ENCODE measurements at regions not wholly inside any gene's neighbourhood (a gene's known extent, or its start where the extent isn't known, plus 50 kb on each side); places are given as distances from the start of the nearest gene placed in this dataset.

DNA sequence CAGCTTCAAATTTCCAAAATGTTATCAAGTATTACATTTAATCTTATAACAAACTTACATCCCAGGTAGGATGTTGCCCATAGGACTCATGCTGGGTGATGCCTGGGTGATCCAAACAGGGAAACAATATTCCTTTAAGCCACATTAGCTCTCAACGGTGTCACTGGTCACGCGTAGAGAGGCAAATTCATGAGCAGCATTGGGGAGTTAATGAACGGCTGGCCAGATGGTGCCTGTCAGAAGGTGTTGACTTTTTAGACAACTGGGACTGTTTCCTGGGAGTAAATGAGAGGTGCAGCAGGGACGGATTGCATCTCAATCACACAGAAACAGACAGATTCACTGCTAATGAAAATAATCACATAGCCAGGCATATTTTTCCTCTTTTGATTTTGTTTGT, 83.3 kb upstream of the ID4 start:
- Histone ChIP-seq H4K8ac (ENCODE audit: low read depth in 2 of 2, low read length in 2 of 2) (no peak overlapping the region), H3K9me1 (ENCODE audit: insufficient read depth, low read length) (peaks cover 7% of the 10 kb centered on the region; the same call in 1 of the 2 replicates), H3K9me3 (ENCODE audit: control insufficient read depth, insufficient read depth, low read length) (no peaks in the 10 kb centered on the region), H4K91ac (ENCODE audit: insufficient read depth, low read depth, low read length) (no peak overlapping the region), H3K9ac (ENCODE audit: low read depth, low read length) (no peak overlapping the region), H3K27me3 (ENCODE audit: control insufficient read depth, insufficient read depth, low read length) (no peaks in the 10 kb centered on the region), H3K4me1 (ENCODE audit: control insufficient read depth, insufficient read depth, low read length) (peaks cover 6% of the 10 kb centered on the region), H3K4ac (ENCODE audit: low read depth, low read length) (no peak overlapping the region), H2AK5ac (ENCODE audit: low read depth, low read length) (peak overlapping the region; percentile 27; the same call in 1 of the 2 replicates), H3K27ac (ENCODE audit: insufficient read depth, low read length) (no peak overlapping the region), H2BK15ac (ENCODE audit: low read depth, low read length) (no peak overlapping the region), H2BK5ac (ENCODE audit: low read depth, low read length, poor library complexity, severe bottlenecking) (no peak overlapping the region), H3K14ac (replicated peaks; ENCODE audit: low read depth, low read length) (no peak overlapping the region), H3K79me1 (ENCODE audit: low read depth in 1 of 2, low read length in 2 of 2) (no peaks in the 10 kb centered on the region), H2AFZ (replicated peaks; ENCODE audit: low read length, poor library complexity) (no peak overlapping the region), H4K20me1 (ENCODE audit: insufficient read depth, low read length) (no peaks in the 10 kb centered on the region), H2BK20ac (ENCODE audit: low read depth, low read length) (no peak overlapping the region), H4K5ac (ENCODE audit: low read depth, low read length) (no peak overlapping the region), H3K18ac (ENCODE audit: low read depth, low read length) (no peak overlapping the region), H3K4me2 (ENCODE audit: low read depth, low read length) (no peak overlapping the region), H3K56ac (ENCODE audit: extremely low read depth, insufficient read depth, low read length) (no peak overlapping the region), H3K23ac (ENCODE audit: low read depth, low read length) (no peak overlapping the region), H2BK120ac (ENCODE audit: low read depth, low read length) (no peak overlapping the region; the same call in 1 of the 2 replicates), H2AK9ac (replicated peaks; ENCODE audit: low read depth, low read length, poor library complexity) (no peak overlapping the region), H3K4me3 (ENCODE audit: insufficient read depth, low read depth, low read length) (no peak overlapping the region), H3K36me3 (ENCODE audit: control insufficient read depth, insufficient read depth, low read length) (no peaks in the 10 kb centered on the region)
- WGBS, 2 experiments (ENCODE audit: extremely low coverage in 2 of 2, insufficient read length in 1 of 2), result 40% methylated on average over 1 of the region's 5 CpGs; no CpG with 5 or more reads in 1 of the 2 experiments
- no peak for ATAC-seq (ENCODE audit: low read depth)
- TF ChIP-seq CHD1 (IDR thresholded peaks at IDR 0.05; ENCODE audit: low read depth, low read length) (no peak), RFX5 (IDR thresholded peaks at IDR 0.05; ENCODE audit: low read depth, low read length) (no peak), NFE2L2 (IDR thresholded peaks at IDR 0.05; ENCODE audit: low read depth, low read length) (no peak), BHLHE40 (IDR thresholded peaks at IDR 0.05; ENCODE audit: low read depth, low read length) (no peak), MAFK (IDR thresholded peaks at IDR 0.05; ENCODE audit: low read depth, low read length) (no peak), POLR2A (IDR thresholded peaks at IDR 0.05; ENCODE audit: low read depth, low read length) (no peak), MXI1 (IDR thresholded peaks at IDR 0.05; ENCODE audit: borderline replicate concordance, low read depth, low read length) (no peak), FOS (IDR thresholded peaks at IDR 0.05; ENCODE audit: low read depth, low read length) (no peak), SMC3 (IDR thresholded peaks at IDR 0.05; ENCODE audit: low read depth, low read length) (no peak), RCOR1 (IDR thresholded peaks at IDR 0.05; ENCODE audit: insufficient replicate concordance, low read length) (no peak), RAD21 (IDR thresholded peaks at IDR 0.05; ENCODE audit: low read length) (no peak), CEBPB (IDR thresholded peaks at IDR 0.05; ENCODE audit: low read depth, low read length) (no peak), MAZ (IDR thresholded peaks at IDR 0.05; ENCODE audit: borderline replicate concordance, low read depth, low read length) (no peak)
- TF ChIP-seq, protein P1, sequence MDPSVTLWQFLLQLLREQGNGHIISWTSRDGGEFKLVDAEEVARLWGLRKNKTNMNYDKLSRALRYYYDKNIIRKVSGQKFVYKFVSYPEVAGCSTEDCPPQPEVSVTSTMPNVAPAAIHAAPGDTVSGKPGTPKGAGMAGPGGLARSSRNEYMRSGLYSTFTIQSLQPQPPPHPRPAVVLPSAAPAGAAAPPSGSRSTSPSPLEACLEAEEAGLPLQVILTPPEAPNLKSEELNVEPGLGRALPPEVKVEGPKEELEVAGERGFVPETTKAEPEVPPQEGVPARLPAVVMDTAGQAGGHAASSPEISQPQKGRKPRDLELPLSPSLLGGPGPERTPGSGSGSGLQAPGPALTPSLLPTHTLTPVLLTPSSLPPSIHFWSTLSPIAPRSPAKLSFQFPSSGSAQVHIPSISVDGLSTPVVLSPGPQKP (IDR thresholded peaks at IDR 0.05; ENCODE audit: borderline replicate concordance, low read depth, low read length), result no peak
- TF ChIP-seq, protein P2, sequence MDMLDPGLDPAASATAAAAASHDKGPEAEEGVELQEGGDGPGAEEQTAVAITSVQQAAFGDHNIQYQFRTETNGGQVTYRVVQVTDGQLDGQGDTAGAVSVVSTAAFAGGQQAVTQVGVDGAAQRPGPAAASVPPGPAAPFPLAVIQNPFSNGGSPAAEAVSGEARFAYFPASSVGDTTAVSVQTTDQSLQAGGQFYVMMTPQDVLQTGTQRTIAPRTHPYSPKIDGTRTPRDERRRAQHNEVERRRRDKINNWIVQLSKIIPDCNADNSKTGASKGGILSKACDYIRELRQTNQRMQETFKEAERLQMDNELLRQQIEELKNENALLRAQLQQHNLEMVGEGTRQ (IDR thresholded peaks at IDR 0.05; ENCODE audit: low read depth, low read length), result no peak
- TF ChIP-seq, protein P3, sequence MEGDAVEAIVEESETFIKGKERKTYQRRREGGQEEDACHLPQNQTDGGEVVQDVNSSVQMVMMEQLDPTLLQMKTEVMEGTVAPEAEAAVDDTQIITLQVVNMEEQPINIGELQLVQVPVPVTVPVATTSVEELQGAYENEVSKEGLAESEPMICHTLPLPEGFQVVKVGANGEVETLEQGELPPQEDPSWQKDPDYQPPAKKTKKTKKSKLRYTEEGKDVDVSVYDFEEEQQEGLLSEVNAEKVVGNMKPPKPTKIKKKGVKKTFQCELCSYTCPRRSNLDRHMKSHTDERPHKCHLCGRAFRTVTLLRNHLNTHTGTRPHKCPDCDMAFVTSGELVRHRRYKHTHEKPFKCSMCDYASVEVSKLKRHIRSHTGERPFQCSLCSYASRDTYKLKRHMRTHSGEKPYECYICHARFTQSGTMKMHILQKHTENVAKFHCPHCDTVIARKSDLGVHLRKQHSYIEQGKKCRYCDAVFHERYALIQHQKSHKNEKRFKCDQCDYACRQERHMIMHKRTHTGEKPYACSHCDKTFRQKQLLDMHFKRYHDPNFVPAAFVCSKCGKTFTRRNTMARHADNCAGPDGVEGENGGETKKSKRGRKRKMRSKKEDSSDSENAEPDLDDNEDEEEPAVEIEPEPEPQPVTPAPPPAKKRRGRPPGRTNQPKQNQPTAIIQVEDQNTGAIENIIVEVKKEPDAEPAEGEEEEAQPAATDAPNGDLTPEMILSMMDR (conservative IDR thresholded peaks at IDR 0.05; ENCODE audit: low read depth, low read length), result no peak
- intact Hi-C loops (cut with micrococcal nuclease) (no loop called here), dilution Hi-C loops (cut with HindIII; ENCODE audit: low sequenced_read_pairs, unreplicated experiment) (no loop called here), in situ Hi-C loops (cut with MboI; ENCODE audit: low sequenced_read_pairs) (no loop called here)
- ChIA-PET CTCF (no interaction called here), POLR2A (ENCODE audit: unreplicated experiment) (no interaction called here)
- no TSS peak for BruUV-seq (replicated peaks)
- no peak for DNase-seq

Measured in IMR-90 (cell line).